ENCODE measurements at regions not wholly inside any gene's neighbourhood (a gene's known extent, or its start where the extent isn't known, plus 50 kb on each side); places are given as distances from the start of the nearest gene placed in this dataset.
"Not testable (repeated sequence)": the region's sequence is repeated elsewhere in the genome, so short reads cannot be mapped to it uniquely, and the experiment has no call there.

DNA sequence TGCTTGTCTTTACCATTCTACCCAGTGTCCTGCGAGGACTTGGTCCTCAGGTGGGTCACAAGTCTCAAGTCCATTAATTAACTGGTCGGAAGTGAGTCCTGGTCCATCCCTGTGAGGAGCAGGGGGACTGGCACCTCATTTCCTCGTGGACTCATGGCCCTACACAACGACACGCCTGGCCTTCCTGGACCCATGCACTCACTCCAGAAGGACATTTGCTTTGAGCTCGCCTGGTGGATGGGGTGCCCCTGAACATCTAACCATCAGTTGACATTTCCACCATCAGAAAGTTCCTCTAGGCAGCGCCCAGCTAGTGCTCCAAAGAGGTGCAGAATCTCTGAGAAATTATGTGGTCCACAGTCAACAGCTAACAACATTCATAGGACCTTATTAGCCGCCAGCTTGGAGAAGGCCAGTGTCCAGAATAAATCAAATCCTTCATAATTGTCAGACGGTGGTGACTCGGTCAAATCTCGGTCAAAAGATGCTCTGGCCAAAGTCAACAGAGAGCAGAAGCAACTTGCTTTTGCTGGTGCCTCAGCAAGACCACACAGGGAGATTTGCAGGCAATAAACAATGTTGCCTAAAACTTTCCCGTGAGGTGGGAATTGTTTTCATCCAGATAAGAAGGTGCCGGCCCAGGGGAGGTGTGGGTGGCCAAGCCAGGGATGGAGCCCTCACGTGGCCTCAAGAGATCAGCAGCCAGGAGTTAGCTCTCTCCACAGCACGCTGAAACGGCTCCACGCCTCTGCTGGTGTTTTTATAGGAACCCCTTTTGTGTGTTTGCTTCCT lies 119.9 kb upstream of the FAM20C start:
- not testable (repeated sequence) for H3K4me3 ChIP-seq; H3K4me2 ChIP-seq; H3K4me1 ChIP-seq (ENCODE audit: insufficient read depth); H3K36me3 ChIP-seq (replicated peaks; ENCODE audit: insufficient read depth, low read depth); H3K9me3 ChIP-seq (ENCODE audit: low read depth); H4K20me1 ChIP-seq (ENCODE audit: insufficient read depth, poor library complexity, severe bottlenecking); H3K9me2 ChIP-seq (replicated peaks; ENCODE audit: insufficient read depth); H2AFZ ChIP-seq; H3K79me2 ChIP-seq; DNase-seq (ENCODE audit: low spot score); H3K27me3 ChIP-seq; H3K27ac ChIP-seq
- WGBS (ENCODE audit: low lambda C conversion rate, missing lambda C conversion rate): 71% methylated on average over 17 of the region's 17 CpGs

DNA sequence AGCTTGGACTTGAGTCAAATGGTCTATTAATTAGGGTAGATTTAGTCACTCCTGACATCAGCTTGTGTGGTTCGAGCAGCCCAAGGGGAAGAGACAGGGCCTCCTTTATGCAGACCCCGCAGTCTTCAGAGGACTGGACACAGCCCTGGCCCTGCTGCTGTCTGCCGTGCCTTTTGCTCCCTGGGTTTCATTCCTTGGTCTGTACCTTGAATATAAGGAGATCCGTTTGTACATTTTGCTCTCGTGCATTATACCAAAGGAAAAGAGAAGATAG lies 119.4 kb upstream of the FAM20C start:
- not testable (repeated sequence) for DNase-seq (ENCODE audit: low spot score); H2AFZ ChIP-seq; H3K4me2 ChIP-seq; H3K79me2 ChIP-seq; H3K9me2 ChIP-seq (replicated peaks; ENCODE audit: insufficient read depth); H3K9me3 ChIP-seq (ENCODE audit: low read depth); H3K4me1 ChIP-seq (ENCODE audit: insufficient read depth); H3K4me3 ChIP-seq; H4K20me1 ChIP-seq (ENCODE audit: insufficient read depth, poor library complexity, severe bottlenecking); H3K27me3 ChIP-seq; H3K27ac ChIP-seq; H3K36me3 ChIP-seq (replicated peaks; ENCODE audit: insufficient read depth, low read depth)
- 88% methylated on average over 1 of the region's 5 CpGs for WGBS (ENCODE audit: low lambda C conversion rate, missing lambda C conversion rate)

DNA sequence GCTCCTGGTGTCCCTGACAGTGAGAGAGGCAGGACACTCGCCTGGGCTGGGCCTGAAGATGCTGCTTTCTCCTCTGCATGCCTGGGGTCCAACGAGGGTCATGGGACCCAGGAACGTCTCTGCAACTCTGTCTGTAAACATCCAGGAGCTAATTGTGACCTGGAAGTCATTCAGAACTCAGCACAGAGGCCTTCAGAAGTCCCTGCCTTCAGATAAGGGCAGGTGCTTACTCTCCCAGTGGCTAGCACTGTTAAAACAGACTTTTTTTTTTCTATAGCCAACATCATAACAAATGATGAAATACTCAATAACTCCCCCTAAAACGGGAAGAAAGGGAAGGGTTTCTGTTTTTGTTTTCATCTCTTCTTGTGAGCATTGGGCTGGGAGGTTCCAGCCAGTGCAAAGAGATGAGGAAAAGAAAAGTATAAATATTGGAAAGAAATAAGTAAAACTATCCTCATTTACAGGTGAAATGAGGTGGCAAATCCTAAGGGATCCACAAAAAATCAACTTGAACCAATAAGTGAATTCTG lies 118.3 kb upstream of the FAM20C start:
- not testable (repeated sequence) for H3K27ac ChIP-seq, H3K27me3 ChIP-seq
- 51% methylated on average over 4 of the region's 4 CpGs for WGBS (ENCODE audit: low lambda C conversion rate, missing lambda C conversion rate)

DNA sequence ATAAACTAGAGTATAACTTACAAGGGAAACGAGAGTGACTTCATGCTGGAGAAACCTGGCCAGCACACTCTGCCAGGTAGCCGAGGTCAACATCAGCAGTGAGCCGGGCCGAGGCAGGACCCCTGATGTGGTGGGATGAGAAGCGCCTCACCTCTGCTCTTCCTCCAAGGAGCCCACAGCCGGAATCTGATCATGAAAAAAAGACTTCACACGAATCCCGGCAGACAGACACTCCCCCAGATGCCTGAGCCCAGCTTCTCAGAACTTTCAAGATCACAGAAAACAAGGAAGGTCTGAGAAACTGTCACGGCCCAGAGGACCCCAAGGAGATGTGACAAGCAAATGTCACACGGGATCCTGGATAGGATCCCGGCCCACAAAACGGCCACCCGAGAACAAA lies 116.9 kb upstream of the FAM20C start:
- not testable (repeated sequence) for H3K79me2 ChIP-seq; H3K36me3 ChIP-seq (replicated peaks; ENCODE audit: insufficient read depth, low read depth); H3K4me1 ChIP-seq (ENCODE audit: insufficient read depth); H3K27ac ChIP-seq; DNase-seq (ENCODE audit: low spot score); H4K20me1 ChIP-seq (ENCODE audit: insufficient read depth, poor library complexity, severe bottlenecking); H3K9me3 ChIP-seq (ENCODE audit: low read depth); H2AFZ ChIP-seq; H3K9me2 ChIP-seq (replicated peaks; ENCODE audit: insufficient read depth); H3K4me2 ChIP-seq; H3K4me3 ChIP-seq; H3K27me3 ChIP-seq
- 90% methylated on average over 13 of the region's 13 CpGs for WGBS (ENCODE audit: low lambda C conversion rate, missing lambda C conversion rate)

More for the DNA sequence above, 118.3 kb upstream of the FAM20C start:
- not testable (repeated sequence) for H3K79me2 ChIP-seq; H2AFZ ChIP-seq; H3K36me3 ChIP-seq (replicated peaks; ENCODE audit: insufficient read depth, low read depth); H4K20me1 ChIP-seq (ENCODE audit: insufficient read depth, poor library complexity, severe bottlenecking); H3K4me3 ChIP-seq; H3K9me3 ChIP-seq (ENCODE audit: low read depth); H3K4me2 ChIP-seq; H3K9me2 ChIP-seq (replicated peaks; ENCODE audit: insufficient read depth); H3K4me1 ChIP-seq (ENCODE audit: insufficient read depth); DNase-seq (ENCODE audit: low spot score)

DNA sequence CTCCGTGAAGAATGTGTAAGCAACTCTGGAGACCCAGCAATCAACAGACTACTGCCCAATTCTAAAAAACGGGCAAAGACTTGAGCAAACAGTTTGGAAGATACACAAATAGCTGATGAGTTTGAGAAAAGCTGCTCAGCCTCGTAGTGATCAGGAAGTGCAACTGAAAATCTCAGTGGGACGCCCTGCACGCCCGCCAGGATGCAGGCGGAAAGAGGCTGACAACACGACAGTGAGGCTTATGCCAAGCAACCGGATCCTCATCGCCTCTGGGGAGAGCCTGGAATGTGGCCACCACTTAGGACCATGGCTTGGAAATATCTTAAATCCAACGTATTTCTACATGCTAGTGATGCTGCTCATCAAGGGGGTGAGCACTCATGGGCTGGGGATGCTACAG lies 116.2 kb upstream of the FAM20C start:
- H2AFZ ChIP-seq; H3K9me2 ChIP-seq (replicated peaks; ENCODE audit: insufficient read depth); H3K79me2 ChIP-seq; H3K4me1 ChIP-seq (ENCODE audit: insufficient read depth); DNase-seq (ENCODE audit: low spot score); H4K20me1 ChIP-seq (ENCODE audit: insufficient read depth, poor library complexity, severe bottlenecking); H3K4me2 ChIP-seq; H3K36me3 ChIP-seq (replicated peaks; ENCODE audit: insufficient read depth, low read depth); H3K4me3 ChIP-seq; H3K27ac ChIP-seq; H3K27me3 ChIP-seq; H3K9me3 ChIP-seq (ENCODE audit: low read depth): not testable (repeated sequence)
- WGBS (ENCODE audit: low lambda C conversion rate, missing lambda C conversion rate): 74% methylated on average over 9 of the region's 11 CpGs

DNA sequence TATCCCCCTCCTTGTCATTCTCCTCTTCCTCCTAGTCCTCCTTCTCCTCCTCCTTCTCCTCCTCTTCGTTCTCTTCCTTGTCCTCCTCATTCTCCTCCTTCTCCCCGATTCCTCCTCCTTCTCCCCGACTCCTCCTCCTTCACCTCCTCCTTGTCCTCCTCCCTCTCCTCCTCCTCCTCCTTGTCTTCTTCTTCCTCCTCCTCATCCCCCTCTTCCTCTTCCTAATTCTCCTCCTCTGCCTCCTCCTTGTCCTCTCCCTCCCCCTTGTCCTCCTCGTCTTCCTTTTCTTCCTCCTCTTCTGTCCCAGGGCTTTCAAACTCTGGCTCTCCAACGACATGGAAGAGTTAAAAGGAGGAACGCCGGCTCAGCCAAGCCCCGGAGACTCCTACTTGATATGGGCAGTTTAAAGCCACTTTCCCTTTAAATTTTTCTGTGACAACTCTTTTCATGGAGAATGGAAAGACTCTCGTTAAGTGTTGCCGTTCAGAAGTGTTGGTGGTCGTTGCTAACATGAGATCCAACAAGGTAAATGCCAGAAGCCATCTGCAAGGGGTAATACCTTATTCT lies 115.5 kb upstream of the FAM20C start:
- not testable (repeated sequence) for H3K79me2 ChIP-seq; H4K20me1 ChIP-seq (ENCODE audit: insufficient read depth, poor library complexity, severe bottlenecking); H3K27ac ChIP-seq; H3K36me3 ChIP-seq (replicated peaks; ENCODE audit: insufficient read depth, low read depth); H3K9me3 ChIP-seq (ENCODE audit: low read depth); DNase-seq (ENCODE audit: low spot score); H3K4me1 ChIP-seq (ENCODE audit: insufficient read depth); H3K9me2 ChIP-seq (replicated peaks; ENCODE audit: insufficient read depth); H3K4me2 ChIP-seq; H3K27me3 ChIP-seq; H2AFZ ChIP-seq; H3K4me3 ChIP-seq
- 43% methylated on average over 5 of the region's 11 CpGs for WGBS (ENCODE audit: low lambda C conversion rate, missing lambda C conversion rate)

DNA sequence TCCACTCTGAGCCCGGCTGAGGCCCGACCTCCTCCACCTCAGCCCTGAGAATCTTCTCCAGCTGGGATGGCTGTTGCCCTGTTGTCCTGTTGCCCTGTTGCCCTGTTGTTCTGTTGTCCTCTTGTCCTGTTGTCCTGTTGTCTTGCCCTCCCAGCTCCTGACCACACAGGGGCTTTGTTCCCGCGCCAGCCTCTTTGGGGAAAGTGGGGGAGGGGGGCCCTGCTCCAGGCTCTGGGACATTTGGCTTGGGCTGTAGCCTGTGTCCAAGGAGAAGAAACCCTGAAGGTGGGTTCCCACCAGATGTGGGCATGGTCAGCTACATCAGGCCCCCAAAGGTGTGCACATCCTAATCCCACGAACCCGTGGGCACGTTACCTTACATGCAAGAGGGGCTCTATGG lies 113.5 kb upstream of the FAM20C start:
- not testable (repeated sequence) for H3K79me2 ChIP-seq; H3K27me3 ChIP-seq; H3K4me2 ChIP-seq; DNase-seq (ENCODE audit: low spot score); H3K9me2 ChIP-seq (replicated peaks; ENCODE audit: insufficient read depth); H3K4me3 ChIP-seq; H3K27ac ChIP-seq; H4K20me1 ChIP-seq (ENCODE audit: insufficient read depth, poor library complexity, severe bottlenecking); H3K4me1 ChIP-seq (ENCODE audit: insufficient read depth); H3K36me3 ChIP-seq (replicated peaks; ENCODE audit: insufficient read depth, low read depth); H3K9me3 ChIP-seq (ENCODE audit: low read depth); H2AFZ ChIP-seq
- WGBS (ENCODE audit: low lambda C conversion rate, missing lambda C conversion rate): 87% methylated on average over 6 of the region's 7 CpGs

DNA sequence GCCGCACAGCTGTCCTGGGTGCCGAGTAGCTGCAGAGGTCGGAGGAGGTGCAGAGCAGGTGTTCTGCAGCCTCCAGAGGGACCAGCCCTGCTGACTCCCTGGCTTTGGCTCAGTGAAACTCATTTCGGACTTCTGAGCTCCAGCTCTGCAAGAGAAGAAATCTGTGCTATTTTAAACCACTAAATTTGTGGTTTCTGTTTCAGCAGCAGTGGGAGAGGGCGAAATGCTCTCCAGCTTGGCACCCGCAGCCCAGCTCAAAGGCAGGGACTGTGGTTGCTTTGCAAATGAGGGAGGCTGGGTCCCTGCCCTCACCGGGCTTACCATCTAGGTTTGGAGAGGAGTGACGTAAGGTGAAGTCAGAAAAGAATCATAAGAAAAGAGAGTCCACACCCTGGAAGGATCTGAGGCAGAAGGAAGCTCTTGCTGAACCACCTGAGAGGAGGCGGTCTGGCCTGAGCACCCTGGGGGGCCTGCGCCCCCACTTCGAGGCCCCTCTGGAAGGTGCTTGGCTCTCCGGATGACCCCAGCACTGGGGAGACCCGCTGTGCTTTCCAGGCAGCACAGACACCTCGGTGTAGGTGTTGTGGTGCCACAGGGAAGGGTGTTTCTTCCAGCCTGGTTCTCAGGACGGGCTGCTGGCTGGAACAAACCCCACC lies 112.8 kb upstream of the FAM20C start:
- not testable (repeated sequence) for H3K4me2 ChIP-seq; H3K9me3 ChIP-seq (ENCODE audit: low read depth); H3K4me3 ChIP-seq; H3K27ac ChIP-seq; H2AFZ ChIP-seq; H3K36me3 ChIP-seq (replicated peaks; ENCODE audit: insufficient read depth, low read depth); H3K9me2 ChIP-seq (replicated peaks; ENCODE audit: insufficient read depth); H3K79me2 ChIP-seq; DNase-seq (ENCODE audit: low spot score); H4K20me1 ChIP-seq (ENCODE audit: insufficient read depth, poor library complexity, severe bottlenecking); H3K4me1 ChIP-seq (ENCODE audit: insufficient read depth); H3K27me3 ChIP-seq
- 98% methylated on average over 10 of the region's 15 CpGs for WGBS (ENCODE audit: low lambda C conversion rate, missing lambda C conversion rate)

Measured in hepatocyte (in vitro differentiated cells).